ENCODE measurements at regions not wholly inside any gene's neighbourhood (a gene's known extent, or its start where the extent isn't known, plus 50 kb on each side); places are given as distances from the start of the nearest gene placed in this dataset.

GRCh38 chr15:70178335-70179084 is 80.8 kb upstream of the TLE3 start:
- Histone ChIP-seq H3K4me2 (ENCODE audit: low read length) (no peak overlapping the region), H3K9ac (ENCODE audit: low read length) (no peak overlapping the region), H3K4me1 (ENCODE audit: control insufficient read depth in 1 of 2, insufficient read depth in 2 of 2, low read length in 2 of 2) (peaks cover 4 to 10% of the 10 kb centered on the region in 2 experiments; a peak in 2 of 4 replicates), H2AFZ (ENCODE audit: low read depth, low read length, poor library complexity, severe bottlenecking) (no peak overlapping the region), H3K27me3 (ENCODE audit: insufficient read depth, low read length) (0 out of 2 replicates have a peak, but pooled peaks cover 4% of the 10 kb centered on the region), H3K9me2 (ENCODE audit: insufficient read depth) (no peaks in the 10 kb centered on the region), H3K9me3 (ENCODE audit: control insufficient read depth in 1 of 2, insufficient read depth in 1 of 2, low read depth in 1 of 2, low read length in 2 of 2) (no peaks in the 10 kb centered on the region), H3K4me3 (replicated peaks in 1 of 2; ENCODE audit: low read depth in 1 of 2, low read length in 2 of 2) (no peak overlapping the region), H3K79me2 (ENCODE audit: insufficient read depth, low read length) (no peaks in the 10 kb centered on the region), H4K20me1 (ENCODE audit: insufficient read depth) (no peaks in the 10 kb centered on the region), H3K36me3 (ENCODE audit: control insufficient read depth in 1 of 2, insufficient read depth in 2 of 2, low read length in 2 of 2) (no peaks in the 10 kb centered on the region), H3K27ac (ENCODE audit: low read depth, low read length) (no peak overlapping the region)
- ATAC-seq = no peak
- RAD21 ChIA-PET (ENCODE audit: low non-redundant PET in 1 of 2, low total read pairs in 2 of 2, uncharacterized antibody in 2 of 2, unreplicated experiment in 2 of 2) = no interaction called here
- TF ChIP-seq SIN3A (IDR thresholded peaks at IDR 0.05; ENCODE audit: low read depth) = no peak
- no peak for TF ChIP-seq POLR2AphosphoS5 (IDR thresholded peaks at IDR 0.05; ENCODE audit: low read depth, low read length)
- TF ChIP-seq CTCF (IDR thresholded peaks at IDR 0.05 in 2 of 3, conservative IDR thresholded peaks at IDR 0.05 in 1 of 3; ENCODE audit: borderline replicate concordance in 1 of 3, insufficient read depth in 1 of 3, low read depth in 2 of 3, low read length in 2 of 3) = no peak
- TF ChIP-seq EZH2phosphoT487 (IDR thresholded peaks at IDR 0.05; ENCODE audit: borderline replicate concordance) = no peak
- TF ChIP-seq TCF7L2 (IDR thresholded peaks at IDR 0.05; ENCODE audit: borderline replicate concordance, extremely low read depth, insufficient read depth, insufficient read length) = no peak
- no peak for TF ChIP-seq SRF (IDR thresholded peaks at IDR 0.05; ENCODE audit: low read depth)
- no peak for TF ChIP-seq JUND (IDR thresholded peaks at IDR 0.05)
- no peak for TF ChIP-seq ZFX (IDR thresholded peaks at IDR 0.05)
- no peak for TF ChIP-seq ZBTB33 (IDR thresholded peaks at IDR 0.05; ENCODE audit: extremely low read depth, insufficient replicate concordance, low read length)
- TF ChIP-seq MAX (IDR thresholded peaks at IDR 0.05) = no peak
- no peak for TF ChIP-seq CEBPB (IDR thresholded peaks at IDR 0.05; ENCODE audit: low read depth)
- TF ChIP-seq REST (IDR thresholded peaks at IDR 0.05; ENCODE audit: low read depth) = no peak
- intact Hi-C loops (cut with micrococcal nuclease) = no loop called here
- no peak for DNase-seq (ENCODE audit: low read depth, low spot score)
- CTCF ChIA-PET = no interaction called here
- POLR2A ChIA-PET = no interaction called here
- BruUV-seq (replicated peaks) = no TSS peak
